GM23338 (cell line): ENCODE measurements at regions not wholly inside any gene's neighbourhood (a gene's known extent, or its start where the extent isn't known, plus 50 kb on each side); places are given as distances from the start of the nearest gene placed in this dataset.

Experiments
- ATAC-seq: fragments of 200-7000 bp; cut with Tn5 transposase; 3 replicates; pipeline ENCODE4 v1.9.1; 2020
- DNase-seq: peaks from one replicate; pipeline ENCODE4 v3.0.0-alpha.2; 2015; ENCODE audit warnings: low spot score
- H2AFZ ChIP-seq: fragments of 200-600 bp; sonication (generic); 2 replicates; pipeline ENCODE4 v1.8.0; 2016; ENCODE audit warnings: antibody characterized with exemption, mild to moderate bottlenecking, moderate library complexity
- H3F3A ChIP-seq: fragments of 200-600 bp; sonication (generic); replicated peaks from 2 replicates; pipeline ENCODE4 v1.8.0; 2017; ENCODE audit warnings: antibody characterized with exemption, mixed run types, low read depth
- H3K27ac ChIP-seq: fragments of 200-600 bp; sonication (generic); 2 replicates; pipeline ENCODE4 v1.6.1; 2016; ENCODE audit warnings: low read depth
- H3K27me3 ChIP-seq: fragments of 200-600 bp; sonication (generic); 2 replicates; pipeline ENCODE4 v1.8.0; 2016; ENCODE audit warnings: mild to moderate bottlenecking, mixed run types, moderate library complexity; ENCODE audit not compliant: insufficient read depth
- H3K36me3 ChIP-seq: fragments of 200-600 bp; sonication (generic); 2 replicates; pipeline ENCODE4 v1.8.0; 2016; ENCODE audit warnings: mild to moderate bottlenecking; ENCODE audit not compliant: insufficient read depth
- H3K4me1 ChIP-seq: fragments of 200-600 bp; sonication (generic); 2 replicates; pipeline ENCODE4 v1.8.0; 2016; ENCODE audit warnings: mild to moderate bottlenecking, moderate library complexity; ENCODE audit not compliant: insufficient read depth
- H3K4me2 ChIP-seq: fragments of 200-600 bp; sonication (generic); 2 replicates; pipeline ENCODE4 v1.7.1; 2017; ENCODE audit warnings: mixed run types
- H3K4me3 ChIP-seq: fragments of 200-600 bp; sonication (generic); 2 replicates; pipeline ENCODE4 v1.6.1; 2016; ENCODE audit warnings: mixed run types
- H3K79me2 ChIP-seq: fragments of 200-600 bp; sonication (generic); replicated peaks from 2 replicates; pipeline ENCODE4 v1.8.0; 2017; ENCODE audit warnings: mild to moderate bottlenecking; ENCODE audit not compliant: insufficient read depth
- H3K9me2 ChIP-seq: fragments of 200-600 bp; sonication (generic); 2 replicates; pipeline ENCODE4 v1.8.0; 2017; ENCODE audit not compliant: insufficient read depth
- H4K20me1 ChIP-seq: fragments of 200-600 bp; sonication (generic); replicated peaks from 2 replicates; pipeline ENCODE4 v1.8.0; 2017; ENCODE audit warnings: mild to moderate bottlenecking; ENCODE audit not compliant: insufficient read depth
- H3K27ac Mint-ChIP-seq: 2 replicates; pipeline ENCODE4 v1.8.0; 2020; ENCODE audit warnings: inconsistent platforms, mild to moderate bottlenecking, moderate library complexity, mixed read lengths
- H3K27me3 Mint-ChIP-seq: 3 replicates; pipeline ENCODE4 v1.8.0; 2022; ENCODE audit warnings: low read depth, mild to moderate bottlenecking, moderate library complexity, mixed read lengths, inconsistent platforms; ENCODE audit not compliant: insufficient read depth, poor library complexity
- H3K36me3 Mint-ChIP-seq: 3 replicates; pipeline ENCODE4 v1.8.0; 2021; ENCODE audit warnings: low read depth, mild to moderate bottlenecking, inconsistent platforms, moderate library complexity, mixed read lengths
- H3K4me1 Mint-ChIP-seq: 3 replicates; pipeline ENCODE4 v1.8.0; 2020; ENCODE audit warnings: mild to moderate bottlenecking, inconsistent platforms, mixed read lengths
- H3K4me3 Mint-ChIP-seq: 3 replicates; pipeline ENCODE4 v1.8.0; 2021; ENCODE audit warnings: moderate library complexity, mild to moderate bottlenecking, inconsistent platforms, mixed read lengths
- H3K9me3 Mint-ChIP-seq: 3 replicates; pipeline ENCODE4 v1.8.0; 2020; ENCODE audit warnings: moderate library complexity, mild to moderate bottlenecking, inconsistent platforms, mixed read lengths
- CREB1 ChIP-seq: fragments of 250-450 bp; sonication (Bioruptor Pico); IDR thresholded peaks from 2 replicates; pipeline ENCODE4 v1.5.0; 2020; ENCODE audit warnings: low read depth, mild to moderate bottlenecking, moderate library complexity
- EZH2 ChIP-seq: fragments of 200-600 bp; sonication (generic); IDR thresholded peaks from one replicate; pipeline ENCODE4 v1.8.0; 2017; ENCODE audit warnings: antibody characterized with exemption, mild to moderate bottlenecking, low read depth; ENCODE audit not compliant: unreplicated experiment
- JUNB ChIP-seq: IDR thresholded peaks from one replicate; pipeline ENCODE4 v1.6.1; 2016; ENCODE audit warnings: antibody characterized with exemption; ENCODE audit not compliant: unreplicated experiment
- NANOG ChIP-seq: IDR thresholded peaks from 2 replicates; pipeline ENCODE4 v1.6.1; 2016; ENCODE audit warnings: antibody characterized with exemption, borderline replicate concordance
- REST ChIP-seq: IDR thresholded peaks from one replicate; pipeline ENCODE4 v1.6.1; 2018; ENCODE audit warnings: antibody characterized with exemption; ENCODE audit not compliant: unreplicated experiment
- STAT1 ChIP-seq: IDR thresholded peaks from one replicate; pipeline ENCODE4 v1.6.1; 2016; ENCODE audit warnings: antibody characterized with exemption; ENCODE audit not compliant: unreplicated experiment
- ZNF114 ChIP-seq: fragments of 250-450 bp; sonication (Bioruptor Pico); IDR thresholded peaks from 2 replicates; pipeline ENCODE4 v1.5.0; 2020; ENCODE audit warnings: mild to moderate bottlenecking, moderate library complexity
- ZNF331 ChIP-seq: fragments of 250-450 bp; sonication (Bioruptor Pico); IDR thresholded peaks from 2 replicates; pipeline ENCODE4 v1.5.0; 2020; ENCODE audit warnings: low read depth, mild to moderate bottlenecking, moderate library complexity
- ZNF462 ChIP-seq: fragments of 250-450 bp; sonication (Bioruptor Pico); IDR thresholded peaks from 2 replicates; pipeline ENCODE4 v1.5.0; 2020; ENCODE audit warnings: mild to moderate bottlenecking, moderate library complexity

GRCh38 chr16:79673635-79674034 is 73.1 kb upstream of the MAF start:
- no peaks in the 10 kb centered on the region for H3K79me2 ChIP-seq
- Mint-ChIP-seq H3K36me3 (peaks cover 15% of the 10 kb centered on the region; the same call in 2 of the 3 replicates), H3K4me1 (no peaks in the 10 kb centered on the region), H3K9me3 (peaks cover 29% of the 10 kb centered on the region), H3K27ac (no peak overlapping the region), H3K27me3 (no peaks in the 10 kb centered on the region), H3K4me3 (no peak overlapping the region)
- 0 out of 2 replicates have a peak, but pooled peaks cover 4% of the 10 kb centered on the region for H3K36me3 ChIP-seq
- DNase-seq: no peak
- H3K4me3 ChIP-seq: no peak overlapping the region
- H2AFZ ChIP-seq: no peak overlapping the region
- H3K27ac ChIP-seq: no peak overlapping the region
- H4K20me1 ChIP-seq: no peaks in the 10 kb centered on the region
- H3K4me2 ChIP-seq: no peak overlapping the region
- H3K27me3 ChIP-seq: no peaks in the 10 kb centered on the region
- TF ChIP-seq STAT1 (no peak), ZNF114 (CRISPR knock-in tag) (no peak), ZNF462 (no peak), CREB1 (CRISPR knock-in tag) (no peak), ZNF331 (no peak), NANOG (no peak), JUNB (no peak), EZH2 (no peak)
- H3K9me2 ChIP-seq: peaks cover 4% of the 10 kb centered on the region; the same call in 1 of the 2 replicates
- H3K4me1 ChIP-seq: no peaks in the 10 kb centered on the region
- ATAC-seq: no peak
- no peaks in the 10 kb centered on the region for H3F3A ChIP-seq

GRCh38 chr16:79672524-79672923 is 72.0 kb upstream of the MAF start:
- no peaks in the 10 kb centered on the region for H3K79me2 ChIP-seq
- H3K4me1 ChIP-seq: no peaks in the 10 kb centered on the region
- H3K4me2 ChIP-seq: no peak overlapping the region
- no peaks in the 10 kb centered on the region for H4K20me1 ChIP-seq
- no peak overlapping the region for H3K4me3 ChIP-seq
- Mint-ChIP-seq H3K4me1 (no peaks in the 10 kb centered on the region), H3K9me3 (peaks cover 31% of the 10 kb centered on the region), H3K27ac (no peak overlapping the region), H3K36me3 (peaks cover 15% of the 10 kb centered on the region; the same call in 2 of the 3 replicates), H3K4me3 (no peak overlapping the region), H3K27me3 (no peaks in the 10 kb centered on the region)
- H3F3A ChIP-seq: no peaks in the 10 kb centered on the region
- no peak for ATAC-seq
- H2AFZ ChIP-seq: no peak overlapping the region
- TF ChIP-seq REST: no peak
- no peak for TF ChIP-seq NANOG
- H3K27ac ChIP-seq: no peak overlapping the region
- no peak for DNase-seq
- H3K36me3 ChIP-seq: peaks cover 4% of the 10 kb centered on the region; the same call in 1 of the 2 replicates
- no peaks in the 10 kb centered on the region for H3K9me2 ChIP-seq
- no peaks in the 10 kb centered on the region for H3K27me3 ChIP-seq
